ENCODE measurements at regions not wholly inside any gene's neighbourhood (a gene's known extent, or its start where the extent isn't known, plus 50 kb on each side); places are given as distances from the start of the nearest gene placed in this dataset.

DNA sequence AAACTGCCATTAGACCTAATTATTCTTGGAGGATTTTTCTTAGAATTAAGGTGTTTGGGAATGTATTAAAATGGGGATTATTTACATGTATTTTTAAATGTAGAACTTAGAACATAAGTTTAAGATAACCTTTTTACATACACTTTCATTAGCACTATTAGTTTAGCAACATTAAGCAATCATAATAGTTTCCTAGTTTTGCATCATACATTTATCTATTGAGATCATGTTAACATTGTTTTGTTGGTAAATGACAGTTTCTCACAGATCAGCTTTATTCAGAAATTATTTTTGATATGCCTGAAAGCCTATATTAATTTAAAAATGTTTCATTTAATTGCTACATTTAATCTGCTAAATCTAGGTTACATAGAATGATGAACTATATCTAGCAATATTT lies 189.7 kb upstream of the PPP1R3A start:
- TF ChIP-seq CTCF (IDR thresholded peaks at IDR 0.05) (no peak), POLR2A (IDR thresholded peaks at IDR 0.05) (no peak)
